ENCODE measurements at regions not wholly inside any gene's neighbourhood (a gene's known extent, or its start where the extent isn't known, plus 50 kb on each side); places are given as distances from the start of the nearest gene placed in this dataset.

GRCh38 chr11:80819271-80819670, 1378.4 kb upstream of the TENM4 start (continued):
- no peak for TF ChIP-seq REST (IDR thresholded peaks at IDR 0.05; ENCODE audit: low read depth, low read length)

- in situ Hi-C loops (cut with MboI) = no loop called here
- ChIA-PET SMC1A (ENCODE audit: uncharacterized antibody, unreplicated experiment) (interaction anchor here (0.7 to 2.8 kb wide), 9 partner anchors 11 to 90 kb away, joined by 3 to 27 read pairs (median 8); no protein-coding TSS in a partner anchor), RAD21 (ENCODE audit: unreplicated experiment) (interaction anchor here (0.6 to 2.0 kb wide), 4 partner anchors 16 to 29 kb away, joined by 3 to 9 read pairs (median 6); no protein-coding TSS in a partner anchor), CTCF (interaction anchor here (0.6 to 1.2 kb wide), 4 partner anchors 11 to 202 kb away, joined by 3 to 5 read pairs (median 3); no protein-coding TSS in a partner anchor), POLR2A (interaction anchor here (1.0 to 3.7 kb wide), 2 partner anchors 21 to 26 kb away, joined by 6 to 17 read pairs; no protein-coding TSS in a partner anchor)
- peak overlapping the region; percentile 46; the same call in 1 of the 2 replicates for H3K4me3 ChIP-seq
- peak overlapping the region; percentile 79 for H3K27ac ChIP-seq (ENCODE audit: control insufficient read depth, insufficient read depth)
- H3K4me1 ChIP-seq (ENCODE audit: control insufficient read depth, insufficient read depth, low read length) = peaks cover 17% of the 10 kb centered on the region
- peak overlapping the region; percentile 49 for H3K4me2 ChIP-seq (ENCODE audit: control insufficient read depth, insufficient read depth)
- no TSS peak for BruUV-seq (replicated peaks)
- no peaks in the 10 kb centered on the region for H3K9me3 ChIP-seq (replicated peaks; ENCODE audit: control insufficient read depth, insufficient read depth, low read length)
- TF ChIP-seq NFIC (IDR thresholded peaks at IDR 0.05; ENCODE audit: low read depth, low read length) = no peak
- peak; percentile 50 for TF ChIP-seq CUX1 (IDR thresholded peaks at IDR 0.05; ENCODE audit: insufficient replicate concordance, low read depth, low read length)
- TF ChIP-seq CHD4 (IDR thresholded peaks at IDR 0.05) = no peak
- peak; percentile 21; the same call in 1 of the 2 replicates for TF ChIP-seq MTA2 (IDR thresholded peaks at IDR 0.05; ENCODE audit: low read depth)
- TF ChIP-seq MYB (IDR thresholded peaks at IDR 0.05; ENCODE audit: borderline replicate concordance, low read depth, low read length) = no peak
- 0 out of 2 replicates have a peak, but pooled peaks have one; percentile 36 for TF ChIP-seq HDGF (IDR thresholded peaks at IDR 0.05)
- TF ChIP-seq SPI1 (IDR thresholded peaks at IDR 0.05; ENCODE audit: borderline replicate concordance, insufficient read depth, low read depth, low read length) = peak; percentile 59; the same call in 1 of the 2 replicates
- TF ChIP-seq ZNF384 (IDR thresholded peaks at IDR 0.05; ENCODE audit: borderline replicate concordance, low read depth, low read length) = no peak
- 0 out of 2 replicates have a peak, but pooled peaks have one; percentile 5 for TF ChIP-seq IKZF1 (conservative IDR thresholded peaks at IDR 0.05)
- TF ChIP-seq GATAD2B (conservative IDR thresholded peaks at IDR 0.05; ENCODE audit: low read depth) = no peak
- H2AFZ ChIP-seq (ENCODE audit: control insufficient read depth, low read depth, low read length) = peak overlapping the region; percentile 85
- H4K20me1 ChIP-seq (ENCODE audit: control insufficient read depth, insufficient read depth) = no peaks in the 10 kb centered on the region
- H3K36me3 ChIP-seq (ENCODE audit: control insufficient read depth in 2 of 2, insufficient read depth in 2 of 2, low read length in 1 of 2) = no peaks in the 10 kb centered on the region
- no peaks in the 10 kb centered on the region for H3K27me3 ChIP-seq (replicated peaks in 1 of 2; ENCODE audit: control insufficient read depth in 2 of 2, insufficient read depth in 2 of 2, low read length in 1 of 2)
- ATAC-seq = peak; percentile 65
- FAIRE-seq = peak; percentile 7
- peak; percentile 20 for DNase-seq (ENCODE audit: low read depth, low spot score)
- H3K79me2 ChIP-seq (ENCODE audit: control insufficient read depth, insufficient read depth, low read length) = no peaks in the 10 kb centered on the region
- H3K9ac ChIP-seq (ENCODE audit: control insufficient read depth, insufficient read depth, low read length) = no peak overlapping the region
- 12% methylated on average over 4 of the region's 4 CpGs for WGBS (ENCODE audit: insufficient coverage, insufficient replicate concordance, low lambda C conversion rate, missing lambda C conversion rate)
- intact Hi-C loops (cut with micrococcal nuclease; ENCODE audit: unreplicated experiment) = loop anchor here (2.0 to 5.0 kb wide), 2 partner anchors 30 to 80 kb away; no protein-coding TSS in a partner anchor
Observed at GRCh38 chr11:80816966-80817365, 1376.1 kb upstream of the TENM4 start.
